ENCODE measurements at regions not wholly inside any gene's neighbourhood (a gene's known extent, or its start where the extent isn't known, plus 50 kb on each side); places are given as distances from the start of the nearest gene placed in this dataset.

DNA sequence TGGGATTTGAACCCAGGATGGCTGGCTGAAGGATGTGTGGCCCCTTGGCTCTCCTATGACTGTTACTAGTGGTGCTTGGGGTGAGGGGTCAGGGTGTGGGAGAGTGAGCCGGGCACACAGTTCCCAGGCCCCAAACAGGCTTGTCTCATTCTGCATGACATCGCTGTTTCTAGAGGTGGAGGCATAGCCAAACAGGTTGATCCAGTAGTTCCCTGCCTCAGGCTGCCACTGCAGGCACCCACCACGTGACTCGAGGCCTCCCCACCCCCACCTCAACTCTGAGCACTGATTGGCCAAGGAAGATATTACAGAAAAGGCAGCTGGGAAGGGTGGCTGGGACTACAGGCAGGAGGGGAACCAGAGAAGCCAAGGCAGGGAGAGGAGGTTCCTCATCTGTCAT, 102.6 kb downstream of the NCOR2 start:
- peaks cover 0 to 78% (median 31%) of the 10 kb centered on the region in 9 donors for H3K36me3 ChIP-seq
- no peak for DNase-seq
- H3K4me3 ChIP-seq, result no peak overlapping the region
- ATAC-seq, result no peak
- H3K9me3 ChIP-seq, result peaks cover 0 to 15% (median 3%) of the 10 kb centered on the region in 11 donors
- peaks cover 6 to 31% (median 21%) of the 10 kb centered on the region in 9 donors for H3K4me1 ChIP-seq
- no peak overlapping the region for H3K27ac ChIP-seq
- 92 to 96% methylated on average over 4 of the region's 4 CpGs for WGBS, 2 donors
- intact Hi-C loops (cut with DNase I), result no loop called here
- H3K27me3 ChIP-seq, result no peaks in the 10 kb centered on the region
- TF ChIP-seq, protein P1, sequence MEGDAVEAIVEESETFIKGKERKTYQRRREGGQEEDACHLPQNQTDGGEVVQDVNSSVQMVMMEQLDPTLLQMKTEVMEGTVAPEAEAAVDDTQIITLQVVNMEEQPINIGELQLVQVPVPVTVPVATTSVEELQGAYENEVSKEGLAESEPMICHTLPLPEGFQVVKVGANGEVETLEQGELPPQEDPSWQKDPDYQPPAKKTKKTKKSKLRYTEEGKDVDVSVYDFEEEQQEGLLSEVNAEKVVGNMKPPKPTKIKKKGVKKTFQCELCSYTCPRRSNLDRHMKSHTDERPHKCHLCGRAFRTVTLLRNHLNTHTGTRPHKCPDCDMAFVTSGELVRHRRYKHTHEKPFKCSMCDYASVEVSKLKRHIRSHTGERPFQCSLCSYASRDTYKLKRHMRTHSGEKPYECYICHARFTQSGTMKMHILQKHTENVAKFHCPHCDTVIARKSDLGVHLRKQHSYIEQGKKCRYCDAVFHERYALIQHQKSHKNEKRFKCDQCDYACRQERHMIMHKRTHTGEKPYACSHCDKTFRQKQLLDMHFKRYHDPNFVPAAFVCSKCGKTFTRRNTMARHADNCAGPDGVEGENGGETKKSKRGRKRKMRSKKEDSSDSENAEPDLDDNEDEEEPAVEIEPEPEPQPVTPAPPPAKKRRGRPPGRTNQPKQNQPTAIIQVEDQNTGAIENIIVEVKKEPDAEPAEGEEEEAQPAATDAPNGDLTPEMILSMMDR (IDR thresholded peaks at IDR 0.05), result no peak

DNA sequence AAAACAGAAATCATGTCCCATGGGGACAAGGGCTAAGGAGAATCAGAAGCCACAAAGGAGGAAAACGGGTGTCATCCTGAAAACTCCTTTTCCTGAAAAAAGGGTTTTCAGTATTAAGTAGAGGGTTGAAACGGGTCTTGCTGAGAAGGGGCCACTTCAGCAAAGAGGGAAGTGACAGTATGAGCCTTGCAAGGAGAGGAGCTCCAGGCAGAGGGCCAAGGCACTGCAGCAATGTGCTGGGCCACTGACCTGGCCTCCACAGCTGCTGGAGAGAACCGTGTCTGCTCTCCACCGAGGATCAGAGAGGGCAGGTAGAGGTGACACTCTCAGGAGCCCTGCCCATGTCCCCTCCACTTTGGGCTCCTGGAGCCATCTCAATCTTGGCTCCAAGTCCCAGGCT, 103.3 kb downstream of the NCOR2 start:
- intact Hi-C loops (cut with DNase I), result no loop called here
- Histone ChIP-seq H3K4me1 (peaks cover 6 to 31% (median 21%) of the 10 kb centered on the region in 9 donors), H3K9me3 (peaks cover 0 to 10% (median 1%) of the 10 kb centered on the region in 11 donors), H3K36me3 (peaks cover 0 to 78% (median 36%) of the 10 kb centered on the region in 9 donors), H3K4me3 (no peak overlapping the region), H3K27ac (peak overlapping the region in 1 of 10 donors; percentile 16), H3K27me3 (no peaks in the 10 kb centered on the region)
- WGBS, 2 donors, result 29% methylated on average over 4 of the region's 4 CpGs
- TF ChIP-seq, protein P1 (IDR thresholded peaks at IDR 0.05), result no peak
- DNase-seq (peak in 1 of 2 donors; percentile 50), ATAC-seq (peak in 2 of 8 donors; percentile 28 to 36)

DNA sequence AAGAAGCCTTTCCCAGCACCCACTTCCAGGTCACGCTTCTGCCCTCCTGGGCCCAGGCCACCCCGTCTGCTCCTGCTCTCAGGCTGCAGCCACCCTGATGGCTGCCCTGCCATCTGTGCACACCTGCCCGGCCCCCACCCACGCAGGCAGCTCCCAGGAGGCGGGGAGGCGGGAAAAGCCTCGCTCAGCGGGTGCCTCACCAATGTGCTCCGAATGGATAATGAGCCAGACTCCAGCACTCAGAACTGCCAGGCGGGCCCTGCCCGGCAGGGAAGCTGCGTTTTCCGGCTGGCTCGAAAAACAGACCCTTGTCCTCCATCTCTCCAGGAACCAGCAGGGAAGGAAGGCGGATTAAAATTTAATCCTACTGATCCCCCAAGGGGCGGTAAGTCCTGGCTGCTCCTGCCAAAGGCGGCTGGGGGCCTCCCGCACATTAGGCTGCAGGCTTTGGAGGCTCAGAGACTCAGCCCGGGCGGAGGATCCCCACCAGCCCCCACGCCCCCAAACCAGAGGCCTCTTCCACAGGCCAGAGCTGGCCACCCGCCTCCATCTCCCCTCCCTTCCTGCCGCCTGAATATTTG, 104.0 kb downstream of the NCOR2 start:
- H3K27ac ChIP-seq, result peak overlapping the region in 2 of 10 donors; percentile 16 to 21
- no peak for ATAC-seq
- H3K4me1 ChIP-seq, result peaks cover 7 to 37% (median 23%) of the 10 kb centered on the region in 9 donors
- TF ChIP-seq, protein P1 (IDR thresholded peaks at IDR 0.05), result no peak
- no peaks in the 10 kb centered on the region for H3K27me3 ChIP-seq
- peak in 1 of 2 donors; percentile 9 for DNase-seq
- H3K9me3 ChIP-seq, result peaks cover 0 to 8% (median 0%) of the 10 kb centered on the region in 11 donors
- peaks cover 0 to 79% (median 36%) of the 10 kb centered on the region in 9 donors for H3K36me3 ChIP-seq
- WGBS, 2 donors, result 77 to 80% methylated on average over 23 of the region's 23 CpGs
- intact Hi-C loops (cut with DNase I), result no loop called here
- H3K4me3 ChIP-seq, result no peak overlapping the region

DNA sequence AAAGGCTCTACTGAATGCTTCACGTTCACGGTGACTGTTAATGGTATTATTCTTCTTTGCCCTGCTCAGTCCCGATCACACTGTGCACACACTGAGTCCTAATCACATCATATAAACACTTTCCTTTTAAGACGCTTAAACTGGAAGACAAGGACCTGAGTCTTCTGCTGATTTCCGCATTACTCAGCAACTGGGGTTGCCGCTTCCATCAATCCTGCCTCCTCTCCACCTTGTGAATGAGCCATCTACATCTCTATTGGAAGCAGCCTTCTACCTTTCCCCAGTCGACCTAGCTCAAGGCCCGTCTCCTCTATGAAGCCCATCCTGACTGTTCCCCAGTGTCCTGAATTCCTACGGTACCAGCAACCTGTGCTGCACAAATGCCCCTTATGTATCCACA, 104.7 kb downstream of the NCOR2 start:
- Histone ChIP-seq H3K36me3 (peaks cover 0 to 80% (median 36%) of the 10 kb centered on the region in 9 donors), H3K27me3 (no peaks in the 10 kb centered on the region), H3K27ac (no peak overlapping the region), H3K4me3 (no peak overlapping the region), H3K9me3 (peaks cover 0 to 8% (median 0%) of the 10 kb centered on the region in 11 donors), H3K4me1 (peaks cover 14 to 44% (median 30%) of the 10 kb centered on the region in 9 donors)
- DNase-seq, result no peak
- 88% methylated on average over 9 of the region's 9 CpGs for WGBS, 2 donors
- ATAC-seq, result no peak
- intact Hi-C loops (cut with DNase I), result no loop called here
- TF ChIP-seq, protein P1 (IDR thresholded peaks at IDR 0.05), result no peak

All from heart right ventricle (tissue), 16 donors.